GM21381 (cell line): ENCODE measurements at regions not wholly inside any gene's neighbourhood (a gene's known extent, or its start where the extent isn't known, plus 50 kb on each side); places are given as distances from the start of the nearest gene placed in this dataset.

Experiments
- ATAC-seq: cut with Tn5 transposase; IDR thresholded peaks from one replicate; pipeline ENCODE4 v1.9.1; 2021; ENCODE audit warnings: mild to moderate bottlenecking, moderate library complexity; ENCODE audit not compliant: unreplicated experiment

- ATAC-seq = no peak
Observed at GRCh38 chr3:152516216-152516615, 247.5 kb downstream of the MBNL1 start.

GRCh38 chr3:152517502-152517901 is 248.8 kb downstream of the MBNL1 start:
- no peak for ATAC-seq

- ATAC-seq = no peak
Observed at GRCh38 chr3:152518346-152518745, 249.6 kb downstream of the MBNL1 start.

- ATAC-seq = peak; percentile 52
Observed at GRCh38 chr3:152519376-152519775, 250.6 kb downstream of the MBNL1 start.

GRCh38 chr3:152522036-152522435 is 253.3 kb downstream of the MBNL1 start:
- no peak for ATAC-seq

- peak; percentile 56 for ATAC-seq
Observed at GRCh38 chr3:152524198-152525140, 255.7 kb downstream of the MBNL1 start.

- no peak for ATAC-seq
Observed at GRCh38 chr3:152531717-152532116, 263.0 kb downstream of the MBNL1 start.

- ATAC-seq = no peak
Observed at GRCh38 chr3:152538518-152538917, 269.8 kb downstream of the MBNL1 start.

- peak; percentile 78 for ATAC-seq
Observed at GRCh38 chr3:152539191-152539764, 270.5 kb downstream of the MBNL1 start.

GRCh38 chr3:152540120-152540519 is 271.4 kb downstream of the MBNL1 start:
- ATAC-seq = no peak

GRCh38 chr3:152547153-152547552 is 278.4 kb downstream of the MBNL1 start:
- ATAC-seq = no peak

GRCh38 chr3:152549263-152549662 is 280.5 kb downstream of the MBNL1 start:
- ATAC-seq = no peak

- ATAC-seq = no peak
Observed at GRCh38 chr3:152550284-152550683, 281.6 kb downstream of the MBNL1 start.

- no peak for ATAC-seq
Observed at GRCh38 chr3:152554980-152555379, 280.0 kb upstream of the P2RY1 start.

GRCh38 chr3:152555666-152556291 is 279.2 kb upstream of the P2RY1 start:
- ATAC-seq = no peak

- ATAC-seq = peak; percentile 76
Observed at GRCh38 chr3:152556731-152557254, 278.1 kb upstream of the P2RY1 start.

GRCh38 chr3:152557302-152557999 is 277.5 kb upstream of the P2RY1 start:
- ATAC-seq = peak; percentile 64

GRCh38 chr3:152558386-152558785 is 276.5 kb upstream of the P2RY1 start:
- ATAC-seq = no peak

GRCh38 chr3:152559246-152559645 is 275.7 kb upstream of the P2RY1 start:
- no peak for ATAC-seq

GRCh38 chr3:152564459-152564858 is 270.5 kb upstream of the P2RY1 start:
- no peak for ATAC-seq
